ENCODE measurements at regions not wholly inside any gene's neighbourhood (a gene's known extent, or its start where the extent isn't known, plus 50 kb on each side); places are given as distances from the start of the nearest gene placed in this dataset.

DNA sequence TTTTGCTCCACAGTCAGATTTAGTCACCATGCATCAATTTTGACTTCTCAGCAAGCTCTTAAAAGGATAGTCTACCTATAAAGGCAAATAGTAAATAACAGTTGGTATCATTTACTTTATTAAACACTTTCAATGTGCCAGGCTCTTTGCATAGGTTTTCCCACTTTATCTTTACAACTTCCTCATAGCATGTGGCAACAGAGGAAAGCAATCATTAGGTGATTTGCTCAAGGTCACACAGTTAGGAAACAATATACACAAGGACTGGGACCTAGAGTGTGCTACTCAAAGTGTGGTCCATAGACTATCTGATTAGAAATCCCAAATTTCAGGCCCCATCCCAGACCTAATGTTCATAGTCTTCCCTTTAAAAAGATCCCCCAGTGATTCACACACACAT, 212.3 kb downstream of the MTERF1 start:
- no peaks in the 10 kb centered on the region for H3K9me3 ChIP-seq
- H3K4me3 ChIP-seq, result no peak overlapping the region
- TF ChIP-seq CTCF (IDR thresholded peaks at IDR 0.05), result no peak
- no peaks in the 10 kb centered on the region for H3K4me1 ChIP-seq (ENCODE audit: low read depth)
- intact Hi-C loops (cut with DNase I, micrococcal nuclease), result no loop called here
- ATAC-seq, result peak; percentile 39
- H3K36me3 ChIP-seq (ENCODE audit: low read depth), result no peaks in the 10 kb centered on the region
- DNase-seq, result no peak

DNA sequence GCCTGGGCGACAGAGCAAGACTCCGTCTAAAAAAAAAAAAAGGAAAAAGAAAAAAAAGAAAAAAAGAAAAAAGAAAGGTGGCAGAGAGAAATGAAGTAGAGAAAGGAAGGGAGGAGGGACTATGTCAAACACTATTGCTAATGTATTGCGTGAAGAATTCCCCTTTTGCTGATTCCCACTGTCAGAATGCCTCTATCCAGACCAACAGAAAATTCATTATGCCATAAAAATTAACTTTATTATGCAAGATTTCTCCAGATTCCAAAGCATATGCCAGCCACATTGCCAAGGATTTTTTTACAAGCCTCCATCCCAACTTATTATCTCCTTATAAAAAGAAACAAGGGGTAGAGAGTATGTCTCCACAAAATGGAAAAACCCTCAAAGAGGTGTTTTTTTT, 209.3 kb downstream of the MTERF1 start:
- TF ChIP-seq CTCF (IDR thresholded peaks at IDR 0.05), result no peak
- Histone ChIP-seq H3K4me1 (ENCODE audit: low read depth) (no peaks in the 10 kb centered on the region), H3K4me3 (no peak overlapping the region), H3K36me3 (ENCODE audit: low read depth) (no peaks in the 10 kb centered on the region), H3K9me3 (no peaks in the 10 kb centered on the region)
- ATAC-seq (no peak), DNase-seq (no peak)
- intact Hi-C loops (cut with DNase I, micrococcal nuclease), result no loop called here

DNA sequence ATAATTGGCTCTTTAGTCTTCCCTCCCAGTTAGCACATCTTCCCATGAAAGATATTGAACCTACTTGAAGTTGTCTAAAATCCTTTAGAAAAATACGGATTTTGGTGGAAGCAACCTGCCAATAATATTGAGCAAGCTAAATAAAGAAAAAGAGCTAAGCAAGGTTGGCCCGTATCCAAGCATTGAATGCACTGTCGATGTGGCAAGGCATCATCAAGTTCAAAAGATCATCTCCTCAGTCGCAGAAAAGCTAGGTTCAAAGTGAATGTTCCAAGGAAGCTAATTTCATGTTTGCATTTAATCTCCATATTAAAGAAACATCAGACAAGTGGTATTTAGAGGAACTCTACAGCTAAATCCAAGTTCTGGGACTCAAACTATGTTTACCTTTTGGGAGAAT, 206.0 kb downstream of the MTERF1 start:
- DNase-seq (no peak), ATAC-seq (no peak)
- Histone ChIP-seq H3K36me3 (ENCODE audit: low read depth) (no peaks in the 10 kb centered on the region), H3K9me3 (no peaks in the 10 kb centered on the region), H3K4me1 (ENCODE audit: low read depth) (no peaks in the 10 kb centered on the region), H3K4me3 (no peak overlapping the region)
- TF ChIP-seq CTCF (IDR thresholded peaks at IDR 0.05), result no peak
- intact Hi-C loops (cut with DNase I, micrococcal nuclease), result no loop called here

DNA sequence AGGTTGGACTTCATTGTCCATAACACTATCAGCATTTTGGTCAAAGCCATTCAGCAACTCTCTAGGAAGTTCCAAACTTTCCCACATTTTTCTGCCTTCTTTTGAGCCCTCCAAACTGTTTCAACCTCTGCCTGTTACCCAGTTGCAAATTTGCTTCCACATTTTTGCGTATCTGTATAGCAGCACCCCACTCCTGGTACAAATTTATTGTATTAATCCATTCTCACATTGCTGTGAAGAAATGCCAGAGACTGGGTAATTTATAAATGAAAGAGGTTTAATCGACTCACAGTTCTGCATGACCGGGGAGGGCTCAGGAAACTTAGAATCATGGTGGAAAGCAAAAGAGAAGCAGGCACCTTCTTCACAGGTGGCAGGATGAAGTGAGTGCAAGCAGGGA, 198.8 kb downstream of the MTERF1 start:
- no peaks in the 10 kb centered on the region for H3K4me1 ChIP-seq (ENCODE audit: low read depth)
- no peak overlapping the region for H3K4me3 ChIP-seq
- peaks cover 17% of the 10 kb centered on the region for H3K9me3 ChIP-seq
- intact Hi-C loops (cut with DNase I, micrococcal nuclease), result no loop called here
- ATAC-seq, result no peak
- H3K36me3 ChIP-seq (ENCODE audit: low read depth), result no peaks in the 10 kb centered on the region
- DNase-seq, result no peak
- no peak for TF ChIP-seq CTCF (IDR thresholded peaks at IDR 0.05)

GRCh38 chr7:91683823-91684222, 196.7 kb downstream of the MTERF1 start:
- no peaks in the 10 kb centered on the region for H3K36me3 ChIP-seq (ENCODE audit: low read depth)
- no peak overlapping the region for H3K4me3 ChIP-seq
- intact Hi-C loops (cut with DNase I, micrococcal nuclease), result no loop called here
- no peak for TF ChIP-seq CTCF (IDR thresholded peaks at IDR 0.05)
- no peak for DNase-seq
- no peaks in the 10 kb centered on the region for H3K4me1 ChIP-seq (ENCODE audit: low read depth)
- peaks cover 17% of the 10 kb centered on the region for H3K9me3 ChIP-seq
- no peak for ATAC-seq

GRCh38 chr7:91685544-91685943, 195.0 kb downstream of the MTERF1 start:
- Histone ChIP-seq H3K9me3 (peaks cover 15% of the 10 kb centered on the region), H3K4me3 (no peak overlapping the region), H3K36me3 (ENCODE audit: low read depth) (no peaks in the 10 kb centered on the region), H3K4me1 (ENCODE audit: low read depth) (no peaks in the 10 kb centered on the region)
- ATAC-seq, result no peak
- TF ChIP-seq CTCF (IDR thresholded peaks at IDR 0.05), result no peak
- intact Hi-C loops (cut with DNase I, micrococcal nuclease), result no loop called here
- DNase-seq, result no peak
